NCI-H1092 (cell line): ENCODE measurements at regions not wholly inside any gene's neighbourhood (a gene's known extent, or its start where the extent isn't known, plus 50 kb on each side); places are given as distances from the start of the nearest gene placed in this dataset.
"Not testable (repeated sequence)": the region's sequence is repeated elsewhere in the genome, so short reads cannot be mapped to it uniquely, and the experiment has no call there.

ENCODE experiments used
- DNase-seq: peaks from one replicate; lab custom pipeline; 2025; lab: John Stamatoyannopoulos, UW

DNA sequence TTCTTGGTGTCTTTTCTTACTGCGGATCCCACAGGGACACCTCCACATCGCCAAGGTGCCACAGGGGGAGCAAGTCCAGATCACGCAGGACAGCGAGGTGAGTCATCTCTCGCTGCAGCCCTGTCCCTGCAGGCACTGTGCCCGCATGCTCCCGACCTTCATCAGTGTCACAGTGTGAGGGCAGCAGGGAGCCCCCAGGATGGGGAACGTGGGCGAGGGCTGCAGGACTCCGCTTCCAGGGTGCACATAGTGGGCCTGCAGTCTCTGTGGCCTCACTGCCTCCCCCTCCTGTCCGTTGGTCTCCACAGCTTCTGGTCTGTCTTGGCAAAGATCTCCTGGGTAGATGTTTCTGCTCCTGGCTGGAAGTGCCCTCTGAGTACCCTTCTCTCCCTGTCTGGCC lies 78.0 kb downstream of the NPIPB11 start:
- DNase-seq = not testable (repeated sequence)

GRCh38 chr16:29327631-29328408 lies 78.7 kb downstream of the NPIPB11 start:
- DNase-seq = not testable (repeated sequence)

DNA sequence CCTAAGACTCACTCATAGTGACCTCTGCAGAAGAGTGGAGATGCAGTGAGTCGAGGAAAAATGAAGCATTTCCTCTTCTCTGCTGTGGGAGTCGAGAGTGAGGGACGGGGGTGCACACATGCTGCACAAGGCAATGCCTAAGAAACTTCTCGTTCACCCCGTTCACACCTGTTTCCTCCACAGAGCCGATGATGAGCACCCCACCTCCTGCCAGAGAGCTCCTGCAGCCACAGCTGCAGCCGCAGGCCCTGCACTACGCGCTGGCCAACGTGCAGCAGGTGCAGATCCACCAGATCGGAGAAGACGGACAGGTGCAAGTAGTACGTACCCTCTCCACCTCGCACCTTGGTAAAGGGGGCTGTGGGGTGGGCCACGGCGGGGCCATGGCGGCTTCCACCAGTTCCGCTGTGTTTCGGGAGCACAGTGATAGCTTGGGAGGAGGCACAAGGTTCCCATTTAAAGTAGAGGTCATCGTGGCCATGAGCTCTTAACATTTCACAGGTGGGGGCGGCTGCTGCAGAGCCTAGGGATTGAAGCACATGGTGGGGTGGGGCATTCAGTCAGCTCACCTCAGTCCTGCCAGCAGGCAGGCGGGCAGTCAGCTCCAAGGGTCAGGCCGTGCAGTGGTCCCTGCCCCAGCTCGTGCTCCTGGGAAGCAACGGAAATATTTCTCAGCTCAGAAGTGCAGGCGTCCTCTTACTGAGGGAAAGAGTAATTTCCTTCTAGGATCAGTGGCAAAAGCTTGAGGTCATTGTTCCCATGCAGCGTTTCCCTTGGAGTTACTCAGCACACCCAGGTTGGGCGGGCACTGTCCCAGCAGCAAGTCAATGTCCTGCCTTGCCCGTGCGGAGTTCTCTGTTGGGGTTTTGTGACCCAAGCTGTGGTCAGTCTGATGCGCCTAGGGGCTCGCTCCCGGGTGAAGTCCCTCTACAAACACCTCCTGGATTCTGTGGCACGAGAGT lies 80.1 kb downstream of the NPIPB11 start:
- not testable (repeated sequence) for DNase-seq

GRCh38 chr16:29323725-29324124 lies 82.8 kb downstream of the NPIPB11 start:
- not testable (repeated sequence) for DNase-seq

GRCh38 chr16:29321585-29321984 lies 84.9 kb downstream of the NPIPB11 start:
- no peak for DNase-seq

- no peak for DNase-seq
Measured at GRCh38 chr16:29321000-29321393, 85.5 kb downstream of the NPIPB11 start.

- DNase-seq = no peak
Measured at GRCh38 chr16:29320274-29320999, 86.1 kb downstream of the NPIPB11 start.

DNA sequence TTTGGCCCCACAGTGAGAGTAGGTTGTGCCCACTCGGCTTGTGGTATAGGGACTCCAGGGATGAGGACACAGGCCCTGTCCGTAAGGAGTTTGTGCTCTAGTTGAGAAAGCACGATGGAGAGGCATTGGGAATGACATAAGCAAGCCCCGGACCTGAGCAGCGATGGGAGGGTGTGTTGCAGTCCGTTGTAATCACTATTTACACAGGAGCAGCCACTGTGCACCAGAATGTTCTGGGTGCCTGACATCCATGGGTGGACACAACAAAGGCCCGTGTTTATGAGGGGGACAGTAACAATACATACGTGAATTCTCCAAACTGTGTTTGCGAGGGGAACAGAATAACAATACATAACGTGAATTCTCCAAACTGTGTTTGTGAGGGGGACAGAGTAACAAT lies 86.8 kb downstream of the NPIPB11 start:
- DNase-seq = no peak

DNA sequence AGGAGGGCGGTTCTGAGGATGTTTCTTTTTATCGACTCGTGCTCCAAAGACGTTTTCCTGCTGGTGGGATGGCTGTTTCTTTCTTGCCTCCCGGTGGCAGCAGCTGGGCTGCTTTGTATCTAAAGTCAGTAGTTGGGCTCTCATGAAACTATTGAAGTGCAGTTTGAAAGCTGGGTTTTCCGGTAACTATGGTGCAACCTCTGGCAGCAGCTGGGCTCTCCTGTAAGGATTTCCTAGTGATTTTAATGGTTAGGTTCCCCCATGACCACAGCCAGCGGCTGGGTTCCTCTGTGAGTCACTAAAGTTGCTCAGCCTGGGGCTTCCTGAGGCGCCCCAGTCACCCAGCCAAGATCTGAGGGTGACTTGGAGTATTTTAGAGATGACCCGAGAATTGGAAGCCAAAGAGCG lies 87.9 kb downstream of the NPIPB11 start:
- DNase-seq = not testable (repeated sequence)

DNA sequence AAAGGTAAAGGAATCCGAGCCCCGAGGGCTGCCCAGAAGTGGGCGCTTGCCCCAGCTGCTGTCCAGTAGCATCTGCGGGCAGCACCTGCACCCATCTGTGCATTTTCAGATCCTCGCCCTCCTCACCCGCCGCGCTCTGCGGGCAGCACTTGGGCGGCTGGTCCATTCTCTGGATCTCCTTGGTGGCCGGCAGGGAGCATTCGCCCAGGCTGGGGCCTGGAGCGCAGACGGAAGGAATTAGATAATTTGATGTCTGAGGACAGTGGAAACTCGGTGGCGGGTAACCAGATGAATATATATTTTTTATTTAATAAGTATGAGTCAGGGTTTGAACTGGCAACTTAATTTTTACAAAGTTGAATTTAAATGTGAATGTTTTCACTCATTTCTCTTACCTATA lies 88.5 kb downstream of the NPIPB11 start:
- no peak for DNase-seq

- no peak for DNase-seq
Measured at GRCh38 chr16:29317269-29317668, 89.2 kb downstream of the NPIPB11 start.

- DNase-seq = no peak
Measured at GRCh38 chr16:29316761-29317183, 89.7 kb downstream of the NPIPB11 start.

DNA sequence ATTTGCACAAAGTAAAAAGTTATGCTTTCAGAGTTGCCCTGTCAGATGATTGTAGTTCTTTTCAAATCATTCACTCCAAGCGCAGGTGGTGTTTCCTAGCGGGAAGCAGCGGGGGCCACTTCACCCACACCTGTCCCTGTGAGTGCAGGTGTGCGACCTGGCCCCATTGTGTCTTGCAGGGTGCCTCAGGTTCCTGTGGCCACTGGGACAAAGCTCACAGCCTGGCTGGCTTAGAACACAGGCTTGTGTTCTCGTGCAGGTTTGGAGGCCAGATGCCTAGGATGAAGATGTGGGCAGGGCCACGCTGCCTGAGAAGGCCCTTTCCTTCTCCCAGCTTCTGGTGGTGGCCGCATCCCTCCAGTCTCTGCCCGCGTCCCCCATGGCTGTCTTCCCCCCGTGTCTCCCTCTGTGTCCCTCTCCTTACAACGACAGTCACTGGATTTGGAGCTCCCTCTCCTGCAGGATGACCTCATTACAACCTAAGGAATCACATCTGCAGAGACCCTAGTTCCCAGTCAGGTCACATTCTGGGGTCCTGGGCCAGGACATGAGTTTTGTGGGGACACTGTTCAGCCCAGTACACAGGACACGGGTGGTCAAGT lies 90.5 kb downstream of the NPIPB11 start:
- no peak for DNase-seq

GRCh38 chr16:29315046-29315445 lies 91.5 kb downstream of the NPIPB11 start:
- DNase-seq = no peak

DNA sequence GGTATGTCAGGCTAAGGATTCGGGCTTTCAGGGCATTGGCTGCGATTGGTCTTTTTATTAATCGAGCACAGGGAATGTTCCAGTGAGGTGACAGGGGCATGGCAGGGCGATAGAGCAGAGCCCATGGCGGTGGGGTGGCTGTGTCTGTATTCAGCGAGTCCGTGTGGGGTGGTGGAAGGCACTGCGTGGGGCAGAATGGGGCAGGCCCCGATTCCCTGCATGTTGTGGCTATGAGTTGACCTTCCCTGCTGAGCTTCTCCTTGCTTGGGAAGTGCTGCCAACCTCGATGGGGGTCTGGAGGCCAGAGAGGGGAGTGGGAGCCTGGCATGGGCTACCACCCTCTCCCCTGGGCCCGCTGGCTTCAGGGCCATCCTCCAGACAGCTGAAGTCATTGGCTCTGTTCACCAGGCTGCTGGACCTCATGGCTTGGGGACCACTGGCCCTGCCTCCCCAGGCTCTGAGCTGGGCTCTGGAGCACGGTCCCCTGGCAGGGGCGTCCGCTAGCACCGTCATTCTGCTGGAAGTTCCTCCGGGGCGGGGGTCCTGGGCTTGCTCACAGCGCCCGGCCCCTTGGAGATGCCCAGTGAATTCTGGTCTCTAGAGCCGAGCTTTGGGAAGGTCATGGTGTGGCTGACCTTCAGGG lies 92.1 kb downstream of the NPIPB11 start:
- no peak for DNase-seq

DNA sequence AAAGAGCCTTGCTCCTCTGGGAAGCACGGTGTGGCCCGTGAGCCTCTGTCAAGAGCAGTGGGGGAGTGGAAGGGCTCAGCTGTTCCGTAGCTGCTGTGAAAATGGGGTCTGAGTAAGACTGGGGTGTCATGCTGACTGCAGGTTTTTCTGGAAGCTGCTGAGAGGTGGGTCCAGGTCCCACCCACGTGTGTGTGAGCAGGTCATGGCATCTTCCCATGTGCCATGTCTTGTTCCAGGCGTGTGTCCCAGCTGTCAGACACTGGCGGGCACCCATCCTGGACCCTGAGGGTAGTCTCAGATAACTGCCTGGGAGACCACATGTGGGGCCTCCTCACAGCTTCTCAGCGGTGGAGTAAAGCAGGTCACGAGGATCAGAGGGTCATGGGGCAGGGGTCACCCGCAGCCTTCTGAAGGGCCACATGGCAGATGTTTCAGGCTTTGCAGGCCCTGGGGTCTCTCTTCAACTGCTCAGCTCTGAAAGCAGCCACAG lies 92.9 kb downstream of the NPIPB11 start:
- DNase-seq = no peak

DNA sequence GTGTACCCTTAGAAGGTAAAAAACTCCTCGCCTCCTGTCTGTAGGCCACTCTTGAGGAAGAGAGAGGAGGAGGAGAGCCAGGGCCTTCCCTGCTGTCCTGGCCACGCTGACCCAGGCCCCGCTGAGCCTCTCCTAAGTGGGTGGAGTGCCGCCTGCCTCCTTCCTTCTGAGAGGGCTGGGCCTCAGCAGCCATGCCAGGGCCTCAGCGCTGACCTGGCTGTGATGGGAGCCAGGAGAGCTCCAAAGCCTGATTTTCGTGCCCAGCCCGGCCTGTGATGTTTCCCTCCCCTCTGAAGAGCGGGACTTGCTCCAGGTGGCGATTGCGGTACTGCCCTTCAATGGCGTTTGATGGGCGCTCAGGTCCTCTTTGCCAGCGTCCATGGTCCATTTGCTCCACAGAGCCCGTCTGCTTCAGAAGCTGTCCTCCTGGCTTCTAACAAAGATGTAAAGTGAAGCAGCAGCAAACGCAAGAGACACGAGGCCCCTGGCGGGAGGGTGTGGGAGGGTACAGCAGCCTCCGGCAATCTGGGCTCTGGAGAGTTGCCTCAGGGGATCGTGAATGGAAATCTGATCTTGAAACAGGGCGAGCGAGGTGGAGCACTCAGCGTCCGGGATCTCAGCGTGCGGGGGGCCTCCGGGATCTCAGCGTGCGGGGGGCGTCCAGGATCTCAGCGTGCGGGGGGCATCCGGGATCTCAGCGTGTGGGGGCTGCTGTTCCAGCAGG lies 93.5 kb downstream of the NPIPB11 start:
- DNase-seq = no peak

DNA sequence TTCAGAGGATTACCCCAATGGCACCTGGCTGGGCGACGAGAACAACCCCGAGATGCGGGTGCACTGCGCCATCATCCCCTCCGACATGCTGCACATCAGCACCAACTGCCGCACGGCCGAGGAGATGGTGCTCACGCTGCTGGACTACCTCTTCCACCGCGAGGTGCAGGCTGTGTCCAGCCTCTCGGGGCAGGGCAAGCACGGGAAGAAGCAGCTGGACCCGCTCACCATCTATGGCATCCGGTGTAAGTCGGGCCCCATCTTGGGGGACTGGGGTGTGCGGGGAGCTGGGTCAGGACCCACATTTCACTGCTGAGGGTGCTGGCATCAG lies 94.2 kb downstream of the NPIPB11 start:
- DNase-seq = not testable (repeated sequence)

DNA sequence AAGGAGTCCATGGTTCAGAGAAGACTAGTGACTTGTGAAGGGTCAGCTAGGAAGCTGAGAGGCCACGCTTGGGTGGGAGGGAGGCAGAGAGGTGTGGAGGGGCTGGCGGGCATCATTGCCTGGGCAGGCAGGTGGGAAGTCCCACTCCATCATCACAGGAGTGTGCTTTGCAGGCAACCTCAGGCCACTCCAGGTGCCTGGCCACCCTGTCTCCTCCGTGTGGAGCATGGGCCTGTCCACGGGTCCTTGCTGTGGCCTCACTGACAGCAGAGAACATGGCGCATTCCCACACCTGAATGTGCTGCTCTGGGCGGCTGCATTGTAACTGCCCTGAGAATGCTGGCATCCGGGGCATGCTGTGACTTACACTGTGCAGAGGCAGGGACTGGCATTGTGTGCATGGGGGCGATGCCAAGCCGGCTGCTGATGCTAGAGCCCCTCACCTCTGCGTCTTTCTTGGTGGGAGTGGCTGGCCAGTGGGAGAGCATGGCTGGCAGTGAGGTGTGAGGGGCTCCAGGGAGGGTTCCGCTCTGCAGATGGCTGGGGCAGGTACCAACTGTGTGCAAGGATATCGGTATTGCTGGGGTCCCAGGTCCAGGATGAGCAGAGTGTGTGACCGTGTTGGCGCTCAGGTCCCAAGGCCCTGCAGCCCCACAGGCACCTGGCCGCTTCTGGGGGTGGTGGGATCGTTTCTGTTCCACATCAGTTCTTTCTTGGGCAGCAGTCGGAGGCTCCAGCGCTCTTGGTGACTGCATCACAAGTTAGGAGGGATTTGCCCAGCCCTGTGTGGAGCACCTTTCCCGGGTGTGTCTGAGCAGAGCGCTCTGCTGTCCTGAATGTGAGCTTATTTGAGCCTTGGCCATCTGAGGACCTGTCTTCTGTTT lies 94.8 kb downstream of the NPIPB11 start:
- no peak for DNase-seq
